Right lobe of liver (tissue), 4 donors: ENCODE measurements at regions not wholly inside any gene's neighbourhood (a gene's known extent, or its start where the extent isn't known, plus 50 kb on each side); places are given as distances from the start of the nearest gene placed in this dataset.

Experiments
- CTCF ChIP-seq, 4 donors: fragments of 200-600 bp in 3 of 4; fragments of 450-650 bp in 1 of 4; IDR thresholded peaks; one replicate each; pipeline versions ENCODE4 v1.5.1 to v1.8.0; 2016 to 2022; ENCODE audit warnings: antibody characterized with exemption in 4 of 4, mild to moderate bottlenecking in 2 of 4
- POLR2A ChIP-seq: fragments of 450-650 bp; IDR thresholded peaks from one replicate; pipeline ENCODE4 v1.6.1; 2017; ENCODE audit warnings: antibody characterized with exemption, mild to moderate bottlenecking
- donor health status: DM: no; HTN: no; CAD: no.
- donor health status: DM: no; HTN: no; CAD: no.
- donor health status: DM: no; HTN: yes; CAD: no.

- TF ChIP-seq CTCF (IDR thresholded peaks at IDR 0.05) (no peak), POLR2A (no peak)
These were observed 148.9 kb upstream of the THBS1 start for GRCh38 chr15:39432026-39432425.
